GM19238 (cell line): ENCODE measurements at regions not wholly inside any gene's neighbourhood (a gene's known extent, or its start where the extent isn't known, plus 50 kb on each side); places are given as distances from the start of the nearest gene placed in this dataset.

Source experiments
- DNase-seq: peaks from one replicate; pipeline ENCODE4 v3.0.0; 2011; ENCODE audit warnings: low spot score; ENCODE audit not compliant: insufficient read length

GRCh38 chr6:90658497-90658896 lies 71.6 kb upstream of the MAP3K7 start:
- DNase-seq, result no peak

GRCh38 chr6:90656325-90656724 lies 69.5 kb upstream of the MAP3K7 start:
- no peak for DNase-seq

GRCh38 chr6:90654806-90655205 lies 67.9 kb upstream of the MAP3K7 start:
- DNase-seq, result no peak

- DNase-seq, result no peak
Measured at GRCh38 chr6:90654166-90654565, 67.3 kb upstream of the MAP3K7 start.

- no peak for DNase-seq
Measured at GRCh38 chr6:90653750-90654149, 66.9 kb upstream of the MAP3K7 start.

- no peak for DNase-seq
Measured at GRCh38 chr6:90650041-90650940, 63.4 kb upstream of the MAP3K7 start.

- no peak for DNase-seq
Measured at GRCh38 chr6:90648873-90649272, 62.0 kb upstream of the MAP3K7 start.

GRCh38 chr6:90646940-90647339 lies 60.1 kb upstream of the MAP3K7 start:
- no peak for DNase-seq

- DNase-seq, result no peak
Measured at GRCh38 chr6:90645634-90646033, 58.8 kb upstream of the MAP3K7 start.

GRCh38 chr6:90644492-90644891 lies 57.6 kb upstream of the MAP3K7 start:
- DNase-seq, result no peak

- no peak for DNase-seq
Measured at GRCh38 chr6:90643381-90643780, 56.5 kb upstream of the MAP3K7 start.

GRCh38 chr6:90637320-90637719 lies 50.4 kb upstream of the MAP3K7 start:
- DNase-seq, result no peak
